ENCODE measurements at regions not wholly inside any gene's neighbourhood (a gene's known extent, or its start where the extent isn't known, plus 50 kb on each side); places are given as distances from the start of the nearest gene placed in this dataset.

- TF ChIP-seq RARB (CRISPR knock-in tag; IDR thresholded peaks at IDR 0.05) (no peak), ISL1 (CRISPR knock-in tag; IDR thresholded peaks at IDR 0.05) (no peak), ZNF8 (CRISPR knock-in tag; IDR thresholded peaks at IDR 0.05) (no peak)
Observed at GRCh38 chr13:55341891-55342290, 1798.8 kb upstream of the PRR20A start.
